ENCODE measurements at regions not wholly inside any gene's neighbourhood (a gene's known extent, or its start where the extent isn't known, plus 50 kb on each side); places are given as distances from the start of the nearest gene placed in this dataset.

DNA sequence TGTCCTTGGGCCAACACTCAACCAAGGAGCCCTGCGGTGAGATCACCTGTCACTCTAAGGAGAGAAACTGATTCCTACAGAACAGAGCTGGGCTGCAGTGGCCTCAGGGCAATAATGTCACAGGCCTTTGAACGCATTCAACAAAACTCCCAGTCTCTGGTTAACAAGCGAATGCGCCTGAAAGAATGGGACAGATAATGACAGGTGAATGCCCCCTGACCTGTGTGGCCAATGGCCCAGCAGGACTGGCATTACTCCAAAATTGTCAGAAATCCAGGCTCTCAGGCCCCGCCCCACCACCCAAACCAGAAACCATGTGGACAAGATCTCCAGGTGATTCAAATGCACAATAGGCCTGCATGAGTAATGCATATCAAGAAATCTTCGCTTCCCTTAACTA lies 277.7 kb upstream of the KLF6 start:
- BruUV-seq (replicated peaks), result no TSS peak
- Histone ChIP-seq H3K9ac (ENCODE audit: insufficient read depth in 1 of 2, low read depth in 2 of 2, low read length in 2 of 2) (no peak overlapping the region), H3K9me1 (ENCODE audit: control insufficient read depth, insufficient read depth, low read length) (no peaks in the 10 kb centered on the region), H3K27ac (ENCODE audit: extremely low read depth, low read depth, low read length) (no peak overlapping the region), H3K4me1 (replicated peaks in 1 of 2; ENCODE audit: control insufficient read depth in 2 of 2, insufficient read depth in 2 of 2, low read length in 2 of 2) (no peaks in the 10 kb centered on the region; a peak in 1 of 5 replicates), H3K4me2 (ENCODE audit: insufficient read depth, low read length) (no peak overlapping the region), H4K20me1 (replicated peaks; ENCODE audit: control insufficient read depth, insufficient read depth, low read length) (no peaks in the 10 kb centered on the region), H3K4me3 (no peak overlapping the region), H3K27me3 (ENCODE audit: control insufficient read depth in 2 of 2, insufficient read depth in 2 of 2, low read length in 2 of 2) (peaks cover 0 to 17% of the 10 kb centered on the region in 2 experiments; a peak in 2 of 5 replicates), H3K36me3 (ENCODE audit: control insufficient read depth, insufficient read depth, low read length) (no peaks in the 10 kb centered on the region), H2AFZ (ENCODE audit: low read depth, low read length) (no peak overlapping the region), H3K79me2 (ENCODE audit: control insufficient read depth, insufficient read depth, low read length) (no peaks in the 10 kb centered on the region), H3K9me3 (replicated peaks; ENCODE audit: control insufficient read depth, insufficient read depth, low read depth, low read length) (no peaks in the 10 kb centered on the region)
- 42% methylated on average over 6 of the region's 6 CpGs for WGBS (ENCODE audit: insufficient coverage, low coverage, missing lambda C conversion rate)
- ATAC-seq (no peak), FAIRE-seq (no peak), DNase-seq (ENCODE audit: extremely low read depth in 1 of 4, low spot score in 3 of 4) (no peak)
- intact Hi-C loops (cut with micrococcal nuclease), result no loop called here
- ChIA-PET POLR2A (interaction anchor here (0.7 kb wide), 1 partner anchor 97 kb away, joined by 3 read pairs; no protein-coding TSS in a partner anchor), CTCF (ENCODE audit: low intra/inter-chr PET ratio) (no interaction called here)
- in situ Hi-C loops (cut with MboI), result no loop called here
- no peak for TF ChIP-seq ILF3 (IDR thresholded peaks at IDR 0.05; ENCODE audit: borderline replicate concordance)
- no peak for TF ChIP-seq SAP30 (IDR thresholded peaks at IDR 0.05; ENCODE audit: borderline replicate concordance, insufficient read depth, low read depth, low read length, poor library complexity, severe bottlenecking)
- TF ChIP-seq RBM34 (IDR thresholded peaks at IDR 0.05; ENCODE audit: borderline replicate concordance, insufficient read depth, low read length), result no peak
- TF ChIP-seq, protein P1, sequence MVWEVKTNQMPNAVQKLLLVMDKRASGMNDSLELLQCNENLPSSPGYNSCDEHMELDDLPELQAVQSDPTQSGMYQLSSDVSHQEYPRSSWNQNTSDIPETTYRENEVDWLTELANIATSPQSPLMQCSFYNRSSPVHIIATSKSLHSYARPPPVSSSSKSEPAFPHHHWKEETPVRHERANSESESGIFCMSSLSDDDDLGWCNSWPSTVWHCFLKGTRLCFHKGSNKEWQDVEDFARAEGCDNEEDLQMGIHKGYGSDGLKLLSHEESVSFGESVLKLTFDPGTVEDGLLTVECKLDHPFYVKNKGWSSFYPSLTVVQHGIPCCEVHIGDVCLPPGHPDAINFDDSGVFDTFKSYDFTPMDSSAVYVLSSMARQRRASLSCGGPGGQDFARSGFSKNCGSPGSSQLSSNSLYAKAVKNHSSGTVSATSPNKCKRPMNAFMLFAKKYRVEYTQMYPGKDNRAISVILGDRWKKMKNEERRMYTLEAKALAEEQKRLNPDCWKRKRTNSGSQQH (CRISPR knock-in tag; IDR thresholded peaks at IDR 0.05), result no peak
- no peak for TF ChIP-seq GABPB1 (CRISPR knock-in tag; IDR thresholded peaks at IDR 0.05)
- TF ChIP-seq, protein P2, sequence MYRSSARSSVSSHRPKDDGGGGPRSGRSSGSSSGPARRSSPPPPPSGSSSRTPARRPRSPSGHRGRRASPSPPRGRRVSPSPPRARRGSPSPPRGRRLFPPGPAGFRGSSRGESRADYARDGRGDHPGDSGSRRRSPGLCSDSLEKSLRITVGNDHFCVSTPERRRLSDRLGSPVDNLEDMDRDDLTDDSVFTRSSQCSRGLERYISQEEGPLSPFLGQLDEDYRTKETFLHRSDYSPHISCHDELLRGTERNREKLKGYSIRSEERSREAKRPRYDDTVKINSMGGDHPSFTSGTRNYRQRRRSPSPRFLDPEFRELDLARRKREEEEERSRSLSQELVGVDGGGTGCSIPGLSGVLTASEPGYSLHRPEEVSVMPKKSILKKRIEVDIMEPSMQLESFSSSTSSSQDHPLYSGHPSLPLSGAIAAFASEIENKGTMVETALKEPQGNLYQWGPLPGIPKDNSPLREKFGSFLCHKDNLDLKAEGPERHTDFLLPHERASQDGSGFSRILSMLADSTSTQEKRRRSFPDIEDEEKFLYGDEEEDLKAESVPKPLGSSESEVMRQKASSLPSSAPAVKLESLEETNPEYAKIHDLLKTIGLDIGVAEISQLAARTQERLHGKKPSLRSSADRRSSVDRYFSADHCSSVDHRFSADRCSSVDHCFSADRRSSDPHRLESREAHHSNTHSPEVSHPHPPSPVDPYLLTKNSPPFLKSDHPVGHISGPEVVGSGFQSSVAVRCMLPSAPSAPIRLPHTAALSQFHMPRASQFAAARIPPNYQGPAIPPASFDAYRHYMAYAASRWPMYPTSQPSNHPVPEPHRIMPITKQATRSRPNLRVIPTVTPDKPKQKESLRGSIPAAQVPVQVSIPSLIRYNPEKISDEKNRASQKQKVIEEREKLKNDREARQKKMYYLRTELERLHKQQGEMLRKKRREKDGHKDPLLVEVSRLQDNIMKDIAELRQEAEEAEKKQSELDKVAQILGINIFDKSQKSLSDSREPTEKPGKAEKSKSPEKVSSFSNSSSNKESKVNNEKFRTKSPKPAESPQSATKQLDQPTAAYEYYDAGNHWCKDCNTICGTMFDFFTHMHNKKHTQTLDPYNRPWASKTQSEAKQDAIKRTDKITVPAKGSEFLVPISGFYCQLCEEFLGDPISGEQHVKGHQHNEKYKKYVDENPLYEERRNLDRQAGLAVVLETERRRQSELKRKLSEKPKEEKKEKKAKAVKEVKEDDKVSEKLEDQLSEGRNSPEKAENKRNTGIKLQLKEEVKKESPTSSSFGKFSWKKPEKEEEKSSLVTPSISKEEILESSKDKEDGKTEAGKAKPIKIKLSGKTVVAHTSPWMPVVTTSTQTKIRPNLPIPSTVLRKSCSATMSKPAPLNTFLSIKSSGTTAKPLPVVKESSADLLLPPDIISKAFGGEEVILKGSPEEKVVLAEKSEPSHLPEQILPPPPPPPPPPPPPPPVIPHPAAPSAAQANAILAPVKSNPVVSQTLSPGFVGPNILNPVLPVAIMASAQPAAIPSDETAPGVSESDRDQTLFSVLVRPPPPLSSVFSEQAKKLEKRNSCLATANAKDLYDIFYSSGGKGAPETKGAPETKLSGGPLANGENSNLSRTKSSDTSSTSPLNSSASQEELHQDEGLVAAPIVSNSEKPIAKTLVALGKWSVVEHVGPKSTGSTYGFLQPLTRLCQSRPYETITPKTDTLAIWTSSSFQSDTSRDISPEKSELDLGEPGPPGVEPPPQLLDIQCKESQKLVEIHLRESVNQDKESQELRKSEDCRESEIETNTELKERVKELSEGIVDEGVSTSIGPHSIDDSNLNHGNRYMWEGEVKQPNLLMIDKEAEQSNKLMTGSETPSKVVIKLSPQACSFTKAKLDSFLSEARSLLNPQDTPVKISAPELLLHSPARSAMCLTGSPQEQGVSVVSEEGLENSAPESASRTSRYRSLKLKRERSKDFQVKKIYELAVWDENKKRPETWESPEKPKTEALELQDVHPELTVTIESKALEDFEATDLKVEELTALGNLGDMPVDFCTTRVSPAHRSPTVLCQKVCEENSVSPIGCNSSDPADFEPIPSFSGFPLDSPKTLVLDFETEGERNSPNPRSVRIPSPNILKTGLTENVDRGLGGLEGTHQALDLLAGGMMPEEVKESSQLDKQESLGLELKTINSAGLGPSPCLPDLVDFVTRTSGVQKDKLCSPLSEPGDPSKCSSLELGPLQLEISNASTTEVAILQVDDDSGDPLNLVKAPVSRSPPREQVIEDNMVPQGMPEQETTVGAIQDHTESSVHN (IDR thresholded peaks at IDR 0.05; ENCODE audit: borderline replicate concordance in 1 of 2, low read depth in 1 of 2), result no peak
- TF ChIP-seq, protein P3, sequence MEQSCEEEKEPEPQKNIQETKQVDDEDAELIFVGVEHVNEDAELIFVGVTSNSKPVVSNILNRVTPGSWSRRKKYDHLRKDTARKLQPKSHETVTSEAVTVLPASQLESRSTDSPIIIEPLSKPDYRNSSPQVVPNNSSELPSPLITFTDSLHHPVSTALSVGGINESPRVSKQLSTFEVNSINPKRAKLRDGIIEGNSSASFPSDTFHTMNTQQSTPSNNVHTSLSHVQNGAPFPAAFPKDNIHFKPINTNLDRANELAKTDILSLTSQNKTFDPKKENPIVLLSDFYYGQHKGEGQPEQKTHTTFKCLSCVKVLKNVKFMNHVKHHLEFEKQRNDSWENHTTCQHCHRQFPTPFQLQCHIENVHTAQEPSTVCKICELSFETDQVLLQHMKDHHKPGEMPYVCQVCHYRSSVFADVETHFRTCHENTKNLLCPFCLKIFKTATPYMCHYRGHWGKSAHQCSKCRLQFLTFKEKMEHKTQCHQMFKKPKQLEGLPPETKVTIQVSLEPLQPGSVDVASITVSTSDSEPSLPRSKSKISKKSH (CRISPR knock-in tag; IDR thresholded peaks at IDR 0.05), result no peak
- TF ChIP-seq TBL1XR1 (IDR thresholded peaks at IDR 0.05; ENCODE audit: low read length in 2 of 2), result no peak
- TF ChIP-seq JUND (IDR thresholded peaks at IDR 0.05; ENCODE audit: borderline replicate concordance, low read depth, low read length), result no peak
- no peak for TF ChIP-seq JUND (tag; IDR thresholded peaks at IDR 0.05; ENCODE audit: borderline replicate concordance, low read depth, low read length)
- TF ChIP-seq EP400 (IDR thresholded peaks at IDR 0.05), result no peak
- TF ChIP-seq ZNF780A (CRISPR knock-in tag; IDR thresholded peaks at IDR 0.05), result no peak

Measured in K562 (cell line).